SU-DHL-6 (cell line): ENCODE measurements at regions not wholly inside any gene's neighbourhood (a gene's known extent, or its start where the extent isn't known, plus 50 kb on each side); places are given as distances from the start of the nearest gene placed in this dataset.

Source experiments
- EZH2phosphoT487 ChIP-seq: fragments of 200-600 bp; sonication (generic), shearing (Covaris generic); conservative IDR thresholded peaks from 2 replicates; pipeline ENCODE4 v1.6.1; 2018; ENCODE audit warnings: mild to moderate bottlenecking, antibody characterized with exemption, low read length, moderate library complexity, mixed read lengths
- TF ChIP-seq, protein P1 (sequence below): fragments of 200-600 bp; sonication (generic); IDR thresholded peaks from one replicate; pipeline ENCODE4 v1.5.1; 2017; ENCODE audit warnings: antibody characterized with exemption, mild to moderate bottlenecking, low read length, moderate library complexity; ENCODE audit not compliant: insufficient read depth, poor library complexity, severe bottlenecking

DNA sequence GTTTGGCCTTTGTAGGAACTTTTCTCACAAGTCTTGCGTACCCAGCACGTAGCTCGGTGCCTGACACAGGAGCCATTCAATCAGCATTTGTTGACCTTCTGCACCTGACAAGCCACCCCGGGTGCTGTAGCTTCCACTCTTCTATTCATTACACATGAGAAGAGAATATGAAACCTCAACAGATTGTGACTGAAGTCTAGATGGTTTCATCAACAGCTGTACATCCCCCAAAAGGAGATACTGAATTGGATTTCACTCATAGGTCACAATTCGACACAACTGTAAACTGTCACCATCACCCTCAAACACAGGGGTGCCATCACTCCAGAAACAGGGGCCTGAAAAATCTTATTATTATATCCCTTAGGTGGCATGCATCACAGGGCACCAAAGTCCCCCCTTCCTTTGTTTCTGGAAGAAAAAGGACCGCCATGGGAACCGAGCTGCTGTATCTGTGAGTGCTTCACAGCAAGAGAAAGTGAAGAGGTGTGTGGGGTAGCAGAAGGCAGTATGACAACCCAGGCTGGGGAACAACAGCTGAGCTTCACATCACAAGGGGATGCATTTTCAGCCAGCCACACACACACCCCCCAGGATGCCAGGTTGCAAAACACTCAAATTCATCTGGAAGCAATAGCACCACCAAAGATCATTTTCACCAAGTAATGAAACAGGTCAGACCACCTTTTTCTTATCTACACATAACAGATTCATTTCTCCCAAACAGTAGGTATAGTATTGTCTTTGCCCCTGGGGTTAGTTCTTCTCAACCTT, 225.7 kb downstream of the TOMM20 start:
- TF ChIP-seq EZH2phosphoT487 = no peak
- TF ChIP-seq, protein P1, sequence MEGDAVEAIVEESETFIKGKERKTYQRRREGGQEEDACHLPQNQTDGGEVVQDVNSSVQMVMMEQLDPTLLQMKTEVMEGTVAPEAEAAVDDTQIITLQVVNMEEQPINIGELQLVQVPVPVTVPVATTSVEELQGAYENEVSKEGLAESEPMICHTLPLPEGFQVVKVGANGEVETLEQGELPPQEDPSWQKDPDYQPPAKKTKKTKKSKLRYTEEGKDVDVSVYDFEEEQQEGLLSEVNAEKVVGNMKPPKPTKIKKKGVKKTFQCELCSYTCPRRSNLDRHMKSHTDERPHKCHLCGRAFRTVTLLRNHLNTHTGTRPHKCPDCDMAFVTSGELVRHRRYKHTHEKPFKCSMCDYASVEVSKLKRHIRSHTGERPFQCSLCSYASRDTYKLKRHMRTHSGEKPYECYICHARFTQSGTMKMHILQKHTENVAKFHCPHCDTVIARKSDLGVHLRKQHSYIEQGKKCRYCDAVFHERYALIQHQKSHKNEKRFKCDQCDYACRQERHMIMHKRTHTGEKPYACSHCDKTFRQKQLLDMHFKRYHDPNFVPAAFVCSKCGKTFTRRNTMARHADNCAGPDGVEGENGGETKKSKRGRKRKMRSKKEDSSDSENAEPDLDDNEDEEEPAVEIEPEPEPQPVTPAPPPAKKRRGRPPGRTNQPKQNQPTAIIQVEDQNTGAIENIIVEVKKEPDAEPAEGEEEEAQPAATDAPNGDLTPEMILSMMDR = no peak
